ENCODE measurements at regions not wholly inside any gene's neighbourhood (a gene's known extent, or its start where the extent isn't known, plus 50 kb on each side); places are given as distances from the start of the nearest gene placed in this dataset.

GRCh38 chr21:27078915-27079314 lies 112.0 kb upstream of the ADAMTS5 start:
- no peak for TF ChIP-seq POLR2A (IDR thresholded peaks at IDR 0.05)
- no peak for TF ChIP-seq CTCF (IDR thresholded peaks at IDR 0.05)
